HepG2 (cell line): ENCODE measurements at regions not wholly inside any gene's neighbourhood (a gene's known extent, or its start where the extent isn't known, plus 50 kb on each side); places are given as distances from the start of the nearest gene placed in this dataset.

Experiments
- ATAC-seq: fragments of 200-7000 bp; cut with Tn5 transposase; 3 replicates; pipeline ENCODE4 v1.9.1; 2020; ENCODE audit warnings: mild to moderate bottlenecking, moderate library complexity
- BruUV-seq: library from RNA; stranded (reverse); fragments of 400-500 nt; replicated peaks from 2 replicates; lab custom pipeline; 2021; lab: Mats Ljungman, UMichigan
- CTCF ChIA-PET: fragments of 300-600 bp; formaldehyde crosslinking; extraction: SDS; loops from one replicate; lab custom pipeline; 2021; ENCODE audit warnings: low total read pairs, inconsistent platforms, low intra/inter-chr PET ratio; lab: Yijun Ruan, JAX
- POLR2A ChIA-PET: fragments of 350-600 bp; sonication (Branson Sonifier 250); formaldehyde crosslinking; loops from one replicate; lab custom pipeline; 2020; ENCODE audit warnings: antibody characterized with exemption, inconsistent platforms; lab: Yijun Ruan, JAX
- DNase-seq: peaks from one replicate; pipeline ENCODE4 v3.0.0-alpha.2; 2015; ENCODE audit warnings: low spot score
- FAIRE-seq: peaks from 3 replicates; lab custom pipeline; 2011; peaks lifted over from hg19 to GRCh38; lab: Jason Lieb, UNC
- H2AFZ ChIP-seq: one replicate; pipeline ENCODE4 v1.6.1; 2011; ENCODE audit warnings: low read length, inconsistent platforms
- H3K27ac ChIP-seq: fragments of 300-600 bp; 3 replicates; pipeline ENCODE4 v1.8.0; 2011; ENCODE audit warnings: mixed run types, mild to moderate bottlenecking, mixed read lengths, low read length, inconsistent platforms; ENCODE audit not compliant: insufficient read depth; ENCODE audit errors: extremely low read length
- H3K27me3 ChIP-seq, 2 experiments: fragments of 200-600 bp in 1 of 2; 2 replicates in 1 of 2; 3 replicates in 1 of 2; pipeline versions ENCODE4 v1.6.0 to v1.8.0; 2011; ENCODE audit warnings: low read length in 2 of 2, mild to moderate bottlenecking in 2 of 2, moderate library complexity in 2 of 2, inconsistent platforms in 1 of 2; ENCODE audit not compliant: insufficient read depth in 2 of 2, control insufficient read depth in 1 of 2
- H3K36me3 ChIP-seq, 2 experiments: fragments of 200-600 bp in 1 of 2; replicated peaks in 1 of 2; 2 replicates in 1 of 2; 3 replicates in 1 of 2; pipeline versions ENCODE4 v1.5.1 to v1.8.0; 2011; ENCODE audit warnings: low read length in 2 of 2, inconsistent platforms in 1 of 2; ENCODE audit not compliant: insufficient read depth in 2 of 2, control insufficient read depth in 1 of 2
- H3K4me1 ChIP-seq: 2 replicates; pipeline ENCODE4 v1.5.1; 2012; ENCODE audit warnings: low read length, inconsistent platforms; ENCODE audit not compliant: insufficient read depth
- H3K4me2 ChIP-seq: 2 replicates; pipeline ENCODE4 v1.6.0; 2011; ENCODE audit warnings: low read depth, low read length, inconsistent platforms
- H3K4me3 ChIP-seq, 3 experiments: fragments of 200-600 bp in 1 of 3; sonication (generic), shearing (Covaris generic) in 1 of 3; replicated peaks in 1 of 3; 2 replicates each; pipeline ENCODE4 v1.5.1; 2011 to 2016; ENCODE audit warnings: low read length in 3 of 3, inconsistent platforms in 2 of 3, low read depth in 2 of 3, mild to moderate bottlenecking in 2 of 3, control low read depth in 1 of 3, mixed read lengths in 1 of 3; ENCODE audit not compliant: insufficient read depth in 1 of 3
- H3K79me2 ChIP-seq: one replicate; pipeline ENCODE4 v1.6.1; 2011; ENCODE audit warnings: low read length, inconsistent platforms; ENCODE audit not compliant: insufficient read depth
- H3K9ac ChIP-seq: 2 replicates; pipeline ENCODE4 v1.6.0; 2011; ENCODE audit warnings: mild to moderate bottlenecking, low read depth, low read length, inconsistent platforms; ENCODE audit not compliant: insufficient read depth
- H3K9me3 ChIP-seq: 2 replicates; pipeline ENCODE4 v1.5.1; 2012; ENCODE audit warnings: mild to moderate bottlenecking, low read length
- H4K20me1 ChIP-seq: 2 replicates; pipeline ENCODE4 v1.6.0; 2011; ENCODE audit warnings: inconsistent platforms, mild to moderate bottlenecking, low read length, moderate library complexity; ENCODE audit not compliant: insufficient read depth
- CBFB ChIP-seq: sonication (generic); formaldehyde crosslinking; IDR thresholded peaks from 2 replicates; pipeline ENCODE4 v1.4.0; 2020; ENCODE audit warnings: missing genetic modification reagents
- HDAC2 ChIP-seq: sonication (generic); formaldehyde crosslinking; IDR thresholded peaks from 2 replicates; pipeline ENCODE4 v1.4.0; 2020; ENCODE audit warnings: missing genetic modification reagents
- KAT8 ChIP-seq: IDR thresholded peaks from 2 replicates; pipeline ENCODE4 v1.6.1; 2016; ENCODE audit warnings: missing genetic modification reagents, missing compliant biosample characterization
- PREB ChIP-seq: sonication (generic); formaldehyde crosslinking; IDR thresholded peaks from 2 replicates; pipeline ENCODE4 v1.4.0; 2020; ENCODE audit warnings: missing genetic modification reagents
- THAP7 ChIP-seq: sonication (generic); formaldehyde crosslinking; IDR thresholded peaks from 2 replicates; pipeline ENCODE4 v1.8.1; 2023; ENCODE audit warnings: mild to moderate bottlenecking, missing genetic modification reagents
- TOPORS ChIP-seq: sonication (generic); formaldehyde crosslinking; IDR thresholded peaks from 2 replicates; pipeline ENCODE4 v1.8.0; 2023; ENCODE audit warnings: mild to moderate bottlenecking, missing genetic modification reagents
- ZFP36L2 ChIP-seq: sonication (generic); formaldehyde crosslinking; IDR thresholded peaks from 2 replicates; pipeline ENCODE4 v1.4.0; 2020; ENCODE audit warnings: missing genetic modification reagents
- ZNF382 ChIP-seq: sonication (generic); formaldehyde crosslinking; IDR thresholded peaks from 2 replicates; pipeline ENCODE4 v1.5.0; 2020; ENCODE audit warnings: missing genetic modification reagents, mild to moderate bottlenecking, borderline replicate concordance
- ZNF44 ChIP-seq: sonication (generic); formaldehyde crosslinking; IDR thresholded peaks from 2 replicates; pipeline ENCODE4 v1.5.1; 2020; ENCODE audit warnings: mild to moderate bottlenecking, missing genetic modification reagents
- ZNF616 ChIP-seq: sonication (generic); formaldehyde crosslinking; IDR thresholded peaks from 2 replicates; pipeline ENCODE4 v1.5.0; 2020; ENCODE audit warnings: low read depth, mild to moderate bottlenecking, missing genetic modification reagents
- ZNF747 ChIP-seq: sonication (generic); formaldehyde crosslinking; IDR thresholded peaks from 2 replicates; pipeline ENCODE4 v1.8.1; 2023; ENCODE audit warnings: missing genetic modification reagents, mild to moderate bottlenecking, borderline replicate concordance
- WGBS: methylation state at CpG from one replicate; pipeline ENCODE4 v1.1.6; 2017; ENCODE audit warnings: low lambda C conversion rate; 5-methylcytosine and 5-hydroxymethylcytosine counted together
- in situ Hi-C: cut with HindIII; loops from 2 replicates; pipeline ENCODE4 v1.10.0; 2017; ENCODE audit warnings: low pct_unique_long_range_greater_than_20kb; ENCODE audit not compliant: extremely low pct_ligation_motif_present
- intact Hi-C: fragments of 100-400 bp; cut with micrococcal nuclease; formaldehyde crosslinking; loops from one replicate; pipeline ENCODE4 v1.10.0; 2022; ENCODE audit not compliant: unreplicated experiment

- no peak for ATAC-seq
- Histone ChIP-seq H3K9ac (no peak overlapping the region), H3K27ac (no peak overlapping the region), H3K79me2 (no peaks in the 10 kb centered on the region), H3K27me3 (no peaks in the 10 kb centered on the region), H3K9me3 (peaks cover 66% of the 10 kb centered on the region), H3K36me3 (no peaks in the 10 kb centered on the region), H4K20me1 (no peaks in the 10 kb centered on the region), H2AFZ (no peak overlapping the region), H3K4me2 (no peak overlapping the region), H3K4me1 (no peaks in the 10 kb centered on the region), H3K4me3 (no peak overlapping the region)
- BruUV-seq = no TSS peak
- DNase-seq = no peak
- in situ Hi-C loops (no loop called here), intact Hi-C loops (no loop called here)
- 0% methylated on average over 2 of the region's 2 CpGs for WGBS
- no peak for FAIRE-seq
- ChIA-PET CTCF (no interaction called here), POLR2A (no interaction called here)
- TF ChIP-seq THAP7 (CRISPR knock-in tag) (no peak), ZFP36L2 (CRISPR knock-in tag) (no peak), CBFB (CRISPR knock-in tag) (no peak), KAT8 (CRISPR knock-in tag) (no peak), ZNF382 (no peak), ZNF616 (CRISPR knock-in tag) (no peak), HDAC2 (CRISPR knock-in tag) (no peak), ZNF44 (CRISPR knock-in tag) (no peak), TOPORS (CRISPR knock-in tag) (no peak), ZNF747 (CRISPR knock-in tag) (no peak), PREB (CRISPR knock-in tag) (no peak)
These were observed 208.8 kb upstream of the IRX2 start for GRCh38 chr5:2960294-2960693.
